ENCODE measurements at regions not wholly inside any gene's neighbourhood (a gene's known extent, or its start where the extent isn't known, plus 50 kb on each side); places are given as distances from the start of the nearest gene placed in this dataset.

- TF ChIP-seq ZNF629 (tag by site-specific recombination; IDR thresholded peaks at IDR 0.05) = peak; percentile 79
- no peak for TF ChIP-seq PATZ1 (tag by site-specific recombination; IDR thresholded peaks at IDR 0.05)
- no peak for TF ChIP-seq ZSCAN18 (tag by site-specific recombination; IDR thresholded peaks at IDR 0.05)
- peak; percentile 22; the same call in 1 of the 2 replicates for TF ChIP-seq ATF2 (tag by site-specific recombination; IDR thresholded peaks at IDR 0.05; ENCODE audit: low read depth)
- TF ChIP-seq PRDM2 (tag by site-specific recombination; IDR thresholded peaks at IDR 0.05; ENCODE audit: borderline replicate concordance) = no peak
- TF ChIP-seq ZNF558 (tag by site-specific recombination; IDR thresholded peaks at IDR 0.05) = no peak
- TF ChIP-seq GLI2 (tag by site-specific recombination; IDR thresholded peaks at IDR 0.05; ENCODE audit: borderline replicate concordance, low read depth) = no peak
- peak; percentile 74 for TF ChIP-seq PRDM6 (tag by site-specific recombination; IDR thresholded peaks at IDR 0.05)
- 0 out of 2 replicates have a peak, but pooled peaks have one; percentile 40 for TF ChIP-seq ZBTB21 (tag by site-specific recombination; IDR thresholded peaks at IDR 0.05)
These were observed 55.0 kb upstream of the AKR1E2 start (continued) for GRCh38 chr10:4770801-4771553.

GRCh38 chr10:4768416-4768815 lies 57.6 kb upstream of the AKR1E2 start:
- H3K4me1 ChIP-seq (ENCODE audit: control insufficient read depth, insufficient read depth, low read length) = 0 out of 2 replicates have a peak, but pooled peaks cover 5% of the 10 kb centered on the region
- ChIA-PET POLR2A (no interaction called here), CTCF (interaction anchor here (1.1 kb wide), 2 partner anchors 712 to 1575 kb away, joined by 3 to 4 read pairs; no protein-coding TSS in a partner anchor)
- H3K4me3 ChIP-seq (ENCODE audit: low read depth, low read length) = no peak overlapping the region
- no peak overlapping the region for H3K27ac ChIP-seq (ENCODE audit: extremely low read depth, low read depth, low read length)
- no peaks in the 10 kb centered on the region for H3K9me3 ChIP-seq (ENCODE audit: control insufficient read depth, insufficient read depth, low read depth, low read length)
- H3K36me3 ChIP-seq (ENCODE audit: control insufficient read depth in 2 of 2, insufficient read depth in 1 of 2, low read length in 2 of 2) = no peaks in the 10 kb centered on the region
- TF ChIP-seq ZNF561 (tag by site-specific recombination; IDR thresholded peaks at IDR 0.05; ENCODE audit: borderline replicate concordance) (no peak), MEIS1 (CRISPR knock-in tag; IDR thresholded peaks at IDR 0.05; ENCODE audit: borderline replicate concordance) (no peak), BCL11A (tag by site-specific recombination; IDR thresholded peaks at IDR 0.05; ENCODE audit: low read depth) (no peak), KLF17 (tag by site-specific recombination; IDR thresholded peaks at IDR 0.05) (no peak), ZNF830 (tag by site-specific recombination; IDR thresholded peaks at IDR 0.05; ENCODE audit: low read depth) (no peak), ZNF311 (tag by site-specific recombination; IDR thresholded peaks at IDR 0.05; ENCODE audit: borderline replicate concordance) (no peak), ZNF639 (tag by site-specific recombination; IDR thresholded peaks at IDR 0.05) (no peak), TCF7L2 (IDR thresholded peaks at IDR 0.05; ENCODE audit: borderline replicate concordance, low read depth, low read length) (no peak), ZNF138 (tag by site-specific recombination; IDR thresholded peaks at IDR 0.05; ENCODE audit: borderline replicate concordance) (no peak), GFI1B (tag by site-specific recombination; IDR thresholded peaks at IDR 0.05) (no peak)
